Epithelial cell of esophagus (primary cell): ENCODE measurements at regions not wholly inside any gene's neighbourhood (a gene's known extent, or its start where the extent isn't known, plus 50 kb on each side); places are given as distances from the start of the nearest gene placed in this dataset.
"Not testable (repeated sequence)": the region's sequence is repeated elsewhere in the genome, so short reads cannot be mapped to it uniquely, and the experiment has no call there.

Experiments
- DNase-seq: peaks from one replicate; pipeline ENCODE4 v3.0.0; 2010; ENCODE audit warnings: low read depth
- H3K4me3 ChIP-seq: 2 replicates; pipeline ENCODE4 v1.5.1; 2011; ENCODE audit warnings: mild to moderate bottlenecking, low read length, control low read depth
- CTCF ChIP-seq: IDR thresholded peaks from 2 replicates; pipeline ENCODE4 v1.5.1; 2011; ENCODE audit warnings: low read depth, mild to moderate bottlenecking, low read length, control low read depth, inconsistent platforms; ENCODE audit not compliant: insufficient read depth; ENCODE audit errors: missing control alignments

GRCh38 chr14:106509807-106510206 lies 983.4 kb downstream of the TMEM121 start:
- no peak for TF ChIP-seq CTCF
- DNase-seq = no peak
- no peak overlapping the region for H3K4me3 ChIP-seq

- DNase-seq = no peak
Observed at GRCh38 chr14:106511006-106511799, 984.8 kb downstream of the TMEM121 start.

GRCh38 chr14:106511800-106512198 lies 985.4 kb downstream of the TMEM121 start:
- DNase-seq = no peak
- H3K4me3 ChIP-seq = no peak overlapping the region
- no peak for TF ChIP-seq CTCF

More at GRCh38 chr14:106511006-106511799, 984.8 kb downstream of the TMEM121 start:
- no peak for TF ChIP-seq CTCF
- H3K4me3 ChIP-seq = no peak overlapping the region

GRCh38 chr14:106513302-106513701 lies 986.9 kb downstream of the TMEM121 start:
- no peak for TF ChIP-seq CTCF
- H3K4me3 ChIP-seq = no peak overlapping the region
- DNase-seq = no peak

- DNase-seq = no peak
- no peak overlapping the region for H3K4me3 ChIP-seq
- TF ChIP-seq CTCF = no peak
Observed at GRCh38 chr14:106518054-106518943, 991.9 kb downstream of the TMEM121 start.

GRCh38 chr14:106522118-106522517 lies 995.7 kb downstream of the TMEM121 start:
- DNase-seq, H3K4me3 ChIP-seq: not testable (repeated sequence)

GRCh38 chr14:106522990-106523389 lies 996.6 kb downstream of the TMEM121 start:
- no peak overlapping the region for H3K4me3 ChIP-seq
- DNase-seq = no peak
- TF ChIP-seq CTCF = no peak
